ENCODE measurements at regions not wholly inside any gene's neighbourhood (a gene's known extent, or its start where the extent isn't known, plus 50 kb on each side); places are given as distances from the start of the nearest gene placed in this dataset.

GRCh38 chr17:31715446-31715845 is 143.6 kb downstream of the COPRS start:
- Histone ChIP-seq H3K79me2 (ENCODE audit: insufficient read depth, low read length) (no peaks in the 10 kb centered on the region), H3K9me3 (ENCODE audit: insufficient read depth, low read depth, low read length) (no peaks in the 10 kb centered on the region), H3F3A (ENCODE audit: low read depth) (no peaks in the 10 kb centered on the region), H3K4me1 (ENCODE audit: insufficient read depth, low read length, poor library complexity, severe bottlenecking) (no peaks in the 10 kb centered on the region), H3K9me2 (replicated peaks; ENCODE audit: low read depth, low read length) (no peaks in the 10 kb centered on the region), H3K4me2 (ENCODE audit: low read depth, low read length, poor library complexity, severe bottlenecking) (no peak overlapping the region), H3K36me3 (ENCODE audit: insufficient read depth, low read length) (no peaks in the 10 kb centered on the region), H4K20me1 (ENCODE audit: insufficient read depth, low read length, poor library complexity, severe bottlenecking) (no peaks in the 10 kb centered on the region), H2AFZ (ENCODE audit: low read length) (peak overlapping the region; percentile 17; the same call in 1 of the 2 replicates), H3K9ac (ENCODE audit: low read depth, low read length, poor library complexity, severe bottlenecking) (no peak overlapping the region), H3K27me3 (ENCODE audit: insufficient read depth, low read length, poor library complexity, severe bottlenecking) (no peaks in the 10 kb centered on the region), H3K4me3 (ENCODE audit: low read length, poor library complexity, severe bottlenecking) (no peak overlapping the region)
- TF ChIP-seq EZH2phosphoT487 (IDR thresholded peaks at IDR 0.05; ENCODE audit: borderline replicate concordance): no peak
- TF ChIP-seq, protein P1, sequence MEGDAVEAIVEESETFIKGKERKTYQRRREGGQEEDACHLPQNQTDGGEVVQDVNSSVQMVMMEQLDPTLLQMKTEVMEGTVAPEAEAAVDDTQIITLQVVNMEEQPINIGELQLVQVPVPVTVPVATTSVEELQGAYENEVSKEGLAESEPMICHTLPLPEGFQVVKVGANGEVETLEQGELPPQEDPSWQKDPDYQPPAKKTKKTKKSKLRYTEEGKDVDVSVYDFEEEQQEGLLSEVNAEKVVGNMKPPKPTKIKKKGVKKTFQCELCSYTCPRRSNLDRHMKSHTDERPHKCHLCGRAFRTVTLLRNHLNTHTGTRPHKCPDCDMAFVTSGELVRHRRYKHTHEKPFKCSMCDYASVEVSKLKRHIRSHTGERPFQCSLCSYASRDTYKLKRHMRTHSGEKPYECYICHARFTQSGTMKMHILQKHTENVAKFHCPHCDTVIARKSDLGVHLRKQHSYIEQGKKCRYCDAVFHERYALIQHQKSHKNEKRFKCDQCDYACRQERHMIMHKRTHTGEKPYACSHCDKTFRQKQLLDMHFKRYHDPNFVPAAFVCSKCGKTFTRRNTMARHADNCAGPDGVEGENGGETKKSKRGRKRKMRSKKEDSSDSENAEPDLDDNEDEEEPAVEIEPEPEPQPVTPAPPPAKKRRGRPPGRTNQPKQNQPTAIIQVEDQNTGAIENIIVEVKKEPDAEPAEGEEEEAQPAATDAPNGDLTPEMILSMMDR (conservative IDR thresholded peaks at IDR 0.05; ENCODE audit: low read length): no peak

DNA sequence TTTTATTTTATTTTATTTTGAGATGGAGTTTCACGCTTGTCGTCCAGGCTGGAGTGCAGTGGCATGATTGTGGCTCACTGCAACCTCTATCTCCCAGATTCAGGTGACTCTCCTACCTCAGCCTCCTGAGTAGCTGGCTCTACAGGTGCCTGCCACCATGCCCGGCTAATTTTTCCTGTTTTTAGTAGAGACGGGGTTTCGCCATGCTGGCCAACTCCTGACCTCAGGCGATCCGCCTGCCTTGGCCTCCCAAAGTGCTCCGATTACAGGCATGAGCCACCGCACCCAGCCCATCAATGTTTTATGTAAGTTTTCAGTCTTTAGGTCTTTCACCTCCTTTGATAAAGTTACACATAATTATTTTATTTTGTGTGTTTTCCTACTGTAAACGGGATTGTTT is 154.6 kb downstream of the COPRS start:
- H4K20me1 ChIP-seq (ENCODE audit: insufficient read depth, low read length, poor library complexity, severe bottlenecking): no peaks in the 10 kb centered on the region
- H3K4me1 ChIP-seq (ENCODE audit: insufficient read depth, low read length, poor library complexity, severe bottlenecking): no peaks in the 10 kb centered on the region
- H3K9me3 ChIP-seq (ENCODE audit: insufficient read depth, low read depth, low read length): no peaks in the 10 kb centered on the region
- no peaks in the 10 kb centered on the region for H3K79me2 ChIP-seq (ENCODE audit: insufficient read depth, low read length)
- H2AFZ ChIP-seq (ENCODE audit: low read length): no peak overlapping the region
- H3K36me3 ChIP-seq (ENCODE audit: insufficient read depth, low read length): no peaks in the 10 kb centered on the region
- H3K4me3 ChIP-seq (ENCODE audit: low read length, poor library complexity, severe bottlenecking): no peak overlapping the region
- H3K9me2 ChIP-seq (replicated peaks; ENCODE audit: low read depth, low read length): no peaks in the 10 kb centered on the region
- H3K9ac ChIP-seq (ENCODE audit: low read depth, low read length, poor library complexity, severe bottlenecking): no peak overlapping the region
- H3K4me2 ChIP-seq (ENCODE audit: low read depth, low read length, poor library complexity, severe bottlenecking): no peak overlapping the region
- H3F3A ChIP-seq (ENCODE audit: low read depth): no peaks in the 10 kb centered on the region
- no peaks in the 10 kb centered on the region for H3K27me3 ChIP-seq (ENCODE audit: insufficient read depth, low read length, poor library complexity, severe bottlenecking)
- TF ChIP-seq, protein P1 (conservative IDR thresholded peaks at IDR 0.05; ENCODE audit: low read length): no peak
- TF ChIP-seq EZH2phosphoT487 (IDR thresholded peaks at IDR 0.05; ENCODE audit: borderline replicate concordance): no peak

- Histone ChIP-seq H3K4me1 (ENCODE audit: insufficient read depth, low read length, poor library complexity, severe bottlenecking) (no peaks in the 10 kb centered on the region), H3K9ac (ENCODE audit: low read depth, low read length, poor library complexity, severe bottlenecking) (no peak overlapping the region), H3K27me3 (ENCODE audit: insufficient read depth, low read length, poor library complexity, severe bottlenecking) (no peaks in the 10 kb centered on the region), H3K9me2 (replicated peaks; ENCODE audit: low read depth, low read length) (no peaks in the 10 kb centered on the region), H3K36me3 (ENCODE audit: insufficient read depth, low read length) (no peaks in the 10 kb centered on the region), H3K4me2 (ENCODE audit: low read depth, low read length, poor library complexity, severe bottlenecking) (no peak overlapping the region), H3K9me3 (ENCODE audit: insufficient read depth, low read depth, low read length) (no peaks in the 10 kb centered on the region), H2AFZ (ENCODE audit: low read length) (no peak overlapping the region), H3F3A (ENCODE audit: low read depth) (no peaks in the 10 kb centered on the region), H3K4me3 (ENCODE audit: low read length, poor library complexity, severe bottlenecking) (no peak overlapping the region), H3K79me2 (ENCODE audit: insufficient read depth, low read length) (no peaks in the 10 kb centered on the region), H4K20me1 (ENCODE audit: insufficient read depth, low read length, poor library complexity, severe bottlenecking) (no peaks in the 10 kb centered on the region)
- no peak for TF ChIP-seq EZH2phosphoT487 (IDR thresholded peaks at IDR 0.05; ENCODE audit: borderline replicate concordance)
- TF ChIP-seq, protein P1 (conservative IDR thresholded peaks at IDR 0.05; ENCODE audit: low read length): no peak
Measured at GRCh38 chr17:31702041-31702440, 157.0 kb downstream of the COPRS start.

All from Loucy (cell line).